Astrocyte (in vitro differentiated cells and primary cell): ENCODE measurements at regions not wholly inside any gene's neighbourhood (a gene's known extent, or its start where the extent isn't known, plus 50 kb on each side); places are given as distances from the start of the nearest gene placed in this dataset.

Experiments used
- DNase-seq: peaks from one replicate; pipeline ENCODE4 v3.0.0-alpha.2; 2010; ENCODE audit warnings: low read depth
- FAIRE-seq: peaks from 2 replicates; lab custom pipeline; 2011; peaks lifted over from hg19 to GRCh38; lab: Jason Lieb, UNC
- H2AFZ ChIP-seq: 2 replicates; pipeline ENCODE4 v1.6.0; 2012; ENCODE audit warnings: low read depth, low read length, inconsistent platforms
- H3K27ac ChIP-seq: 2 replicates; pipeline ENCODE4 v1.5.1; 2011; ENCODE audit warnings: low read depth, low read length, inconsistent platforms
- H3K27me3 ChIP-seq: 2 replicates; pipeline ENCODE4 v1.6.0; 2011; ENCODE audit warnings: low read length, inconsistent platforms; ENCODE audit not compliant: insufficient read depth
- H3K36me3 ChIP-seq: 2 replicates; pipeline ENCODE4 v1.5.1; 2011; ENCODE audit warnings: low read length, inconsistent platforms; ENCODE audit not compliant: insufficient read depth
- H3K4me1 ChIP-seq: 2 replicates; pipeline ENCODE4 v1.5.1; 2011; ENCODE audit warnings: low read length, inconsistent platforms; ENCODE audit not compliant: insufficient read depth
- H3K4me2 ChIP-seq: 2 replicates; pipeline ENCODE4 v1.6.0; 2012; ENCODE audit warnings: low read length, inconsistent platforms
- H3K4me3 ChIP-seq: 2 replicates; pipeline ENCODE4 v1.5.1; 2011; ENCODE audit warnings: low read depth, mild to moderate bottlenecking, low read length, inconsistent platforms; ENCODE audit not compliant: insufficient read depth
- H3K79me2 ChIP-seq: 2 replicates; pipeline ENCODE4 v1.6.0; 2012; ENCODE audit warnings: mild to moderate bottlenecking, low read length, inconsistent platforms; ENCODE audit not compliant: insufficient read depth
- H3K9ac ChIP-seq: 2 replicates; pipeline ENCODE4 v1.6.0; 2012; ENCODE audit warnings: mild to moderate bottlenecking, low read length, inconsistent platforms
- H3K9me3 ChIP-seq: 2 replicates; pipeline ENCODE4 v1.5.1; 2012; ENCODE audit warnings: low read depth, mild to moderate bottlenecking, low read length, inconsistent platforms; ENCODE audit not compliant: insufficient read depth
- H4K20me1 ChIP-seq: 2 replicates; pipeline ENCODE4 v1.6.0; 2012; ENCODE audit warnings: low read length, inconsistent platforms; ENCODE audit not compliant: insufficient read depth
- H3K27ac Mint-ChIP-seq: one replicate; pipeline ENCODE4 v1.8.0; 2021; ENCODE audit warnings: mild to moderate bottlenecking, mixed read lengths; ENCODE audit not compliant: unreplicated experiment
- H3K27me3 Mint-ChIP-seq: one replicate; pipeline ENCODE4 v1.8.0; 2021; ENCODE audit warnings: low read depth, mixed read lengths; ENCODE audit not compliant: unreplicated experiment
- H3K36me3 Mint-ChIP-seq: one replicate; pipeline ENCODE4 v1.8.0; 2021; ENCODE audit warnings: low read depth, mixed read lengths; ENCODE audit not compliant: unreplicated experiment
- H3K4me1 Mint-ChIP-seq: one replicate; pipeline ENCODE4 v1.8.0; 2021; ENCODE audit warnings: low read depth, mixed read lengths; ENCODE audit not compliant: unreplicated experiment
- H3K4me3 Mint-ChIP-seq: one replicate; pipeline ENCODE4 v1.8.0; 2021; ENCODE audit warnings: mild to moderate bottlenecking, moderate library complexity, mixed read lengths; ENCODE audit not compliant: unreplicated experiment
- H3K9me3 Mint-ChIP-seq: one replicate; pipeline ENCODE4 v1.8.0; 2021; ENCODE audit warnings: mild to moderate bottlenecking, mixed read lengths; ENCODE audit not compliant: unreplicated experiment
- CTCF ChIP-seq: IDR thresholded peaks from 2 replicates; pipeline ENCODE4 v1.5.1; 2011; ENCODE audit warnings: low read depth, mild to moderate bottlenecking, inconsistent platforms, low read length, moderate library complexity; ENCODE audit not compliant: insufficient read depth
- EZH2 ChIP-seq: IDR thresholded peaks from 2 replicates; pipeline ENCODE4 v1.6.1; 2012; ENCODE audit warnings: mild to moderate bottlenecking, low read length, inconsistent platforms; ENCODE audit not compliant: insufficient read depth

DNA sequence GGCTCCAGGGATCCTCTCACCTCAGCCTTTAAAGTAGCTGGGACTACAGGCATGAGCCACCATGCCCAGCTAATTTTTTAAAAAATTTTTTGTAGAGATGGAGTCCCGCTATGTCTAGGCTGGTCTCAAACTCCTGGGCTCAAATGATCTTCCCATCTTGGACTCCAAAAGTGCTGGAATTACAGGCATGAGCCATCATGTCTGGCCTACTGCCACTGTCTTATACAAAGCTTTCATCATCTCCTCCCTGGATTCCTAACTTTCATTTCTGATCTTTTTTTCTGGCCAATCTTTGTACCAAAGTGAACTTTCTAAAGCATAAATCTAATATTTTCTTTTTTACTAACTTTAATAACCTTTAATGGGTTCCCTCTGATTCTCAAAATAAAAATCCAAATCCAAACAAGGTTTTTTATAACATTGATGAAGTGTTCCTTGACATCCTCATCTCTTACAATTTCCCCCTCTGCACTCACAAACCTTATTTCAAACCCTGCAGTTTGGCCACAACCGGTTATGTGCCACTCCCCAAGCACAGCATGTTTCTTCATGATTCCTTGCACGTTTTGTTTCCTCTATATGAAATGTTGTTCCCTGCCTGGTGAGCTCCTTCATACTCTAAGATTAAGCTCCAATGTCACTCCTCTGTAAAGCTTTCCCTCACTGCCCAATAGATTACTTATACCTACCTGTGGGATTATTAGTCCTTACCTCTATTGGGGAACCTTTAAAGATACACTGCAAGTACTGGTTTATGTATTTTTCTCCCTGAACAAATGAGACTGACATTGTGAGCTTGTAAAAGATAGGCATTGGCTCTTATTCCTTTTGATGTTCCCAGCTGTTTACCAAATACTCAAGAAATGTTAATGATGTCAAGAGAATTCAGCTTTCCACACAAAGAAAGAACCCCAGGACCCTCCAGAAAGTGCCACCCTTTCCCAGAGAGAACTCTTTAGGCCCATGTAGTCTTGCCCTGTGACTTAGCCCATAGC lies 101.7 kb downstream of the HOXA1 start:
- Mint-ChIP-seq H3K27me3 (peaks cover 6% of the 10 kb centered on the region), H3K27ac (no peak overlapping the region), H3K4me1 (peaks cover 9% of the 10 kb centered on the region), H3K4me3 (no peak overlapping the region), H3K36me3 (no peaks in the 10 kb centered on the region), H3K9me3 (peaks cover 5% of the 10 kb centered on the region)
- Histone ChIP-seq H3K27me3 (no peaks in the 10 kb centered on the region), H3K27ac (no peak overlapping the region), H3K9me3 (no peaks in the 10 kb centered on the region), H3K36me3 (no peaks in the 10 kb centered on the region), H3K9ac (no peak overlapping the region), H3K4me1 (no peaks in the 10 kb centered on the region), H3K4me2 (no peak overlapping the region), H4K20me1 (no peaks in the 10 kb centered on the region), H2AFZ (no peak overlapping the region), H3K79me2 (no peaks in the 10 kb centered on the region), H3K4me3 (no peak overlapping the region)
- DNase-seq (no peak), FAIRE-seq (no peak)
- no peak for TF ChIP-seq EZH2
- no peak for TF ChIP-seq CTCF

- TF ChIP-seq CTCF (no peak), EZH2 (no peak)
- FAIRE-seq (no peak), DNase-seq (no peak)
- no peak overlapping the region for H3K4me2 ChIP-seq
- Mint-ChIP-seq H3K36me3 (no peaks in the 10 kb centered on the region), H3K4me1 (peaks cover 9% of the 10 kb centered on the region), H3K9me3 (no peaks in the 10 kb centered on the region), H3K27ac (no peak overlapping the region), H3K27me3 (peaks cover 6% of the 10 kb centered on the region), H3K4me3 (no peak overlapping the region)
- no peak overlapping the region for H3K9ac ChIP-seq
- H3K4me1 ChIP-seq: no peaks in the 10 kb centered on the region
- no peak overlapping the region for H3K27ac ChIP-seq
- no peaks in the 10 kb centered on the region for H3K27me3 ChIP-seq
- no peaks in the 10 kb centered on the region for H3K9me3 ChIP-seq
- no peaks in the 10 kb centered on the region for H3K36me3 ChIP-seq
- no peaks in the 10 kb centered on the region for H4K20me1 ChIP-seq
- H3K4me3 ChIP-seq: no peak overlapping the region
- no peak overlapping the region for H2AFZ ChIP-seq
- H3K79me2 ChIP-seq: no peaks in the 10 kb centered on the region
These were observed 103.1 kb downstream of the HOXA1 start for GRCh38 chr7:26992670-26993069.

DNA sequence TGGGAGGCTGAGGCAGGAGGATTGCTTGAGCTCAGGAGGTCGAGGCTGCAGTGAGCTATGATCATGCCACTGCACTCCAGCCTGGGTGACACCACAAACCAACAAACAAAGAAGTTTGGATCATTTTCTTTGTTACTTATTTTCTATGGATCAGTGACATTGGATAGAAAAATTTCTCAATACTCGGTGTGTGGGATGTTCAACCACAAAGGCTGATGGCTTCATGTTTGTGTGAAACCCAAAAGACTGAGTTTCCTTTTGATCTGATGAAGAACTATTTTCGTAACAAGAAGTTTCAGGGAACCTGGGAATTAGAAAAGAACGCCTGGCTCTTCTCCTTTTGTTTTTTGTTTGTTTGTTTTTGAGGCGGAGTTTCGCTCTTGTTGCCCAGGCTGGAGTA lies 104.0 kb downstream of the HOXA1 start:
- Mint-ChIP-seq H3K9me3 (no peaks in the 10 kb centered on the region), H3K4me3 (no peak overlapping the region), H3K36me3 (no peaks in the 10 kb centered on the region), H3K27ac (peak overlapping the region; percentile 22), H3K27me3 (peaks cover 6% of the 10 kb centered on the region), H3K4me1 (peaks cover 9% of the 10 kb centered on the region)
- Histone ChIP-seq H4K20me1 (no peaks in the 10 kb centered on the region), H2AFZ (no peak overlapping the region), H3K27ac (no peak overlapping the region), H3K36me3 (no peaks in the 10 kb centered on the region), H3K79me2 (no peaks in the 10 kb centered on the region), H3K4me3 (no peak overlapping the region), H3K4me1 (no peaks in the 10 kb centered on the region), H3K9me3 (no peaks in the 10 kb centered on the region), H3K4me2 (no peak overlapping the region), H3K27me3 (no peaks in the 10 kb centered on the region), H3K9ac (no peak overlapping the region)
- no peak for DNase-seq
- FAIRE-seq: no peak
- TF ChIP-seq EZH2 (no peak), CTCF (no peak)
